ENCODE measurements at regions not wholly inside any gene's neighbourhood (a gene's known extent, or its start where the extent isn't known, plus 50 kb on each side); places are given as distances from the start of the nearest gene placed in this dataset.

GRCh38 chr17:65349916-65350315, 211.5 kb downstream of the AXIN2 start:
- Histone ChIP-seq H3K36me3 (ENCODE audit: control insufficient read depth, insufficient read depth, low read length) (no peaks in the 10 kb centered on the region), H3K27ac (ENCODE audit: insufficient read depth, low read length) (no peak overlapping the region), H3K4me2 (ENCODE audit: extremely low read depth, insufficient read depth, low read length) (no peak overlapping the region), H4K20me1 (ENCODE audit: control insufficient read depth, extremely low read depth, insufficient read depth, low read length) (no peaks in the 10 kb centered on the region), H3K9ac (ENCODE audit: insufficient read depth, low read length) (no peak overlapping the region), H3K27me3 (ENCODE audit: control insufficient read depth, insufficient read depth, low read length) (no peaks in the 10 kb centered on the region), H3K4me3 (replicated peaks in 1 of 4; ENCODE audit: control extremely low read depth in 1 of 4, insufficient read depth in 1 of 4, low read depth in 3 of 4, low read length in 4 of 4) (no peak overlapping the region), H3K9me3 (ENCODE audit: control insufficient read depth, insufficient read depth, low read depth, low read length) (no peaks in the 10 kb centered on the region), H2AFZ (ENCODE audit: low read length) (no peak overlapping the region), H3K4me1 (ENCODE audit: control insufficient read depth, extremely low read depth, insufficient read depth, low read length) (no peaks in the 10 kb centered on the region), H3K79me2 (ENCODE audit: control insufficient read depth, insufficient read depth, low read length) (no peaks in the 10 kb centered on the region)
- TF ChIP-seq, protein P1, sequence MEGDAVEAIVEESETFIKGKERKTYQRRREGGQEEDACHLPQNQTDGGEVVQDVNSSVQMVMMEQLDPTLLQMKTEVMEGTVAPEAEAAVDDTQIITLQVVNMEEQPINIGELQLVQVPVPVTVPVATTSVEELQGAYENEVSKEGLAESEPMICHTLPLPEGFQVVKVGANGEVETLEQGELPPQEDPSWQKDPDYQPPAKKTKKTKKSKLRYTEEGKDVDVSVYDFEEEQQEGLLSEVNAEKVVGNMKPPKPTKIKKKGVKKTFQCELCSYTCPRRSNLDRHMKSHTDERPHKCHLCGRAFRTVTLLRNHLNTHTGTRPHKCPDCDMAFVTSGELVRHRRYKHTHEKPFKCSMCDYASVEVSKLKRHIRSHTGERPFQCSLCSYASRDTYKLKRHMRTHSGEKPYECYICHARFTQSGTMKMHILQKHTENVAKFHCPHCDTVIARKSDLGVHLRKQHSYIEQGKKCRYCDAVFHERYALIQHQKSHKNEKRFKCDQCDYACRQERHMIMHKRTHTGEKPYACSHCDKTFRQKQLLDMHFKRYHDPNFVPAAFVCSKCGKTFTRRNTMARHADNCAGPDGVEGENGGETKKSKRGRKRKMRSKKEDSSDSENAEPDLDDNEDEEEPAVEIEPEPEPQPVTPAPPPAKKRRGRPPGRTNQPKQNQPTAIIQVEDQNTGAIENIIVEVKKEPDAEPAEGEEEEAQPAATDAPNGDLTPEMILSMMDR (conservative IDR thresholded peaks at IDR 0.05 in 1 of 2, IDR thresholded peaks at IDR 0.05 in 1 of 2; ENCODE audit: low read depth in 1 of 2, low read length in 2 of 2), result no peak
- no peak for TF ChIP-seq EZH2 (IDR thresholded peaks at IDR 0.05; ENCODE audit: low read length, missing control alignments)
- DNase-seq (ENCODE audit: low read depth in 2 of 2), result no peak

DNA sequence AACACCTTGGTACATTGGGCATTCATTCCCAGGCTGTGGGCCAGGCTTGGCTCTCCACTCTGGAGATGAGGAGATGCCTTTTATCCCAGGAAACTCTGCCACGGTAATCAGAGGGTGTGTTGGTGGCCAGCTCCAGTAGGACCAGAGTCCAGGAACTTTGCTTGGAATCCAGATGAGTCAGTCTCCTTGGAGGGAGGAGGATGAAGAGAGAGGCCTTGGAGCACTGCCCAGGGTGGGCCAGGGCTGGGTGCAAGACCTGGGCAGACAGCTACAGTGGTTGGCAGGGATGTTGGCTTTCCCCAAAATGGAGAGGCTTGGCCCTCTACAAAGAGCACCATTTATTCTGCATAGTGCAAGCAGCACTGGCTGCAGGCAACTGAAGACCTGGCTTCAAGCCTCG, 209.0 kb downstream of the RGS9 start:
- no peaks in the 10 kb centered on the region for H3K9me3 ChIP-seq (ENCODE audit: control insufficient read depth, insufficient read depth, low read depth, low read length)
- no peak overlapping the region for H3K4me3 ChIP-seq (replicated peaks in 1 of 4; ENCODE audit: control extremely low read depth in 1 of 4, insufficient read depth in 1 of 4, low read depth in 3 of 4, low read length in 4 of 4)
- DNase-seq (ENCODE audit: low read depth in 2 of 2), result peak in 1 of 2 donors; percentile 67
- H3K36me3 ChIP-seq (ENCODE audit: control insufficient read depth, insufficient read depth, low read length), result no peaks in the 10 kb centered on the region
- no peak overlapping the region for H3K27ac ChIP-seq (ENCODE audit: insufficient read depth, low read length)
- H3K27me3 ChIP-seq (ENCODE audit: control insufficient read depth, insufficient read depth, low read length), result no peaks in the 10 kb centered on the region
- H4K20me1 ChIP-seq (ENCODE audit: control insufficient read depth, extremely low read depth, insufficient read depth, low read length), result no peaks in the 10 kb centered on the region
- H3K79me2 ChIP-seq (ENCODE audit: control insufficient read depth, insufficient read depth, low read length), result no peaks in the 10 kb centered on the region
- H3K4me2 ChIP-seq (ENCODE audit: extremely low read depth, insufficient read depth, low read length), result no peak overlapping the region
- no peak overlapping the region for H3K9ac ChIP-seq (ENCODE audit: insufficient read depth, low read length)
- H2AFZ ChIP-seq (ENCODE audit: low read length), result no peak overlapping the region
- TF ChIP-seq, protein P1 (conservative IDR thresholded peaks at IDR 0.05 in 1 of 2, IDR thresholded peaks at IDR 0.05 in 1 of 2; ENCODE audit: low read depth in 1 of 2, low read length in 2 of 2), result no peak
- TF ChIP-seq EZH2 (IDR thresholded peaks at IDR 0.05; ENCODE audit: low read length, missing control alignments), result no peak
- no peaks in the 10 kb centered on the region for H3K4me1 ChIP-seq (ENCODE audit: control insufficient read depth, extremely low read depth, insufficient read depth, low read length)

GRCh38 chr17:65345261-65346005, 208.3 kb downstream of the RGS9 start:
- no peak overlapping the region for H3K4me2 ChIP-seq (ENCODE audit: extremely low read depth, insufficient read depth, low read length)

More at GRCh38 chr17:65345261-65346005, 208.3 kb downstream of the RGS9 start:
- H3K4me3 ChIP-seq (replicated peaks in 1 of 4; ENCODE audit: control extremely low read depth in 1 of 4, insufficient read depth in 1 of 4, low read depth in 3 of 4, low read length in 4 of 4), result no peak overlapping the region
- no peaks in the 10 kb centered on the region for H4K20me1 ChIP-seq (ENCODE audit: control insufficient read depth, extremely low read depth, insufficient read depth, low read length)
- H2AFZ ChIP-seq (ENCODE audit: low read length), result no peak overlapping the region
- H3K4me1 ChIP-seq (ENCODE audit: control insufficient read depth, extremely low read depth, insufficient read depth, low read length), result no peaks in the 10 kb centered on the region
- no peak overlapping the region for H3K27ac ChIP-seq (ENCODE audit: insufficient read depth, low read length)
- no peaks in the 10 kb centered on the region for H3K36me3 ChIP-seq (ENCODE audit: control insufficient read depth, insufficient read depth, low read length)
- DNase-seq (ENCODE audit: low read depth in 2 of 2), result peak in 1 of 2 donors; percentile 77
- no peaks in the 10 kb centered on the region for H3K9me3 ChIP-seq (ENCODE audit: control insufficient read depth, insufficient read depth, low read depth, low read length)
- no peak overlapping the region for H3K9ac ChIP-seq (ENCODE audit: insufficient read depth, low read length)
- TF ChIP-seq, protein P1 (conservative IDR thresholded peaks at IDR 0.05 in 1 of 2, IDR thresholded peaks at IDR 0.05 in 1 of 2; ENCODE audit: low read depth in 1 of 2, low read length in 2 of 2), result no peak
- TF ChIP-seq EZH2 (IDR thresholded peaks at IDR 0.05; ENCODE audit: low read length, missing control alignments), result no peak
- no peaks in the 10 kb centered on the region for H3K79me2 ChIP-seq (ENCODE audit: control insufficient read depth, insufficient read depth, low read length)
- H3K27me3 ChIP-seq (ENCODE audit: control insufficient read depth, insufficient read depth, low read length), result no peaks in the 10 kb centered on the region

All from fibroblast of lung (primary cell).